Esophagus muscularis mucosa (tissue), 4 donors: ENCODE measurements at regions not wholly inside any gene's neighbourhood (a gene's known extent, or its start where the extent isn't known, plus 50 kb on each side); places are given as distances from the start of the nearest gene placed in this dataset.

Experiments
- DNase-seq: peaks from one replicate; pipeline ENCODE4 v3.0.0-alpha.2; 2017; ENCODE audit errors: extremely low spot score
- H3K27ac ChIP-seq, 4 donors: fragments of 200-600 bp; sonication (generic); replicated peaks in 1 of 4; 1 replicate in 3 of 4; 2 replicates in 1 of 4; pipeline ENCODE4 v1.5.1; 2016 to 2019; ENCODE audit warnings: mild to moderate bottlenecking in 1 of 4
- H3K27me3 ChIP-seq, 4 donors: fragments of 200-600 bp; sonication (generic); one replicate each; pipeline versions ENCODE4 v1.5.1 to v1.6.0; 2016 to 2019
- H3K36me3 ChIP-seq, 4 donors: fragments of 200-600 bp; sonication (generic); one replicate each; pipeline ENCODE4 v1.5.1; 2016 to 2019
- H3K4me1 ChIP-seq, 4 donors: fragments of 200-600 bp; sonication (generic); one replicate each; pipeline ENCODE4 v1.5.1; 2016 to 2019
- H3K4me3 ChIP-seq, 4 donors: fragments of 200-600 bp; sonication (generic); 1 replicate in 2 of 4; 2 replicates in 2 of 4; pipeline ENCODE4 v1.5.1; 2016 to 2019; ENCODE audit warnings: mild to moderate bottlenecking in 4 of 4, moderate library complexity in 1 of 4
- H3K9me3 ChIP-seq, 4 donors: fragments of 200-600 bp; sonication (generic); 1 replicate in 3 of 4; 2 replicates in 1 of 4; pipeline ENCODE4 v1.5.1; 2016 to 2019
- CTCF ChIP-seq, 3 experiments: fragments of 200-600 bp in 2 of 3; fragments of 450-650 bp in 1 of 3; sonication (generic) in 2 of 3; IDR thresholded peaks; one replicate each; pipeline ENCODE4 v1.5.1; 2017 to 2019; ENCODE audit warnings: antibody characterized with exemption in 3 of 3, mild to moderate bottlenecking in 2 of 3, moderate library complexity in 1 of 3
- EP300 ChIP-seq: sonication (generic); formaldehyde crosslinking; IDR thresholded peaks from one replicate; pipeline ENCODE4 v1.6.1; 2017; ENCODE audit warnings: antibody characterized with exemption
- POLR2A ChIP-seq: fragments of 450-650 bp; IDR thresholded peaks from one replicate; pipeline ENCODE4 v1.6.1; 2017; ENCODE audit warnings: antibody characterized with exemption, moderate library complexity, mild to moderate bottlenecking, low read depth
- POLR2AphosphoS5 ChIP-seq, 2 donors: sonication (generic); formaldehyde crosslinking; IDR thresholded peaks; one replicate each; pipeline ENCODE4 v1.6.1; 2017; ENCODE audit warnings: antibody characterized with exemption in 2 of 2
- WGBS: methylation state at CpG from one replicate; pipeline ENCODE4 v1.1.5; 2018; 5-methylcytosine and 5-hydroxymethylcytosine counted together
- intact Hi-C: fragments of 100-400 bp; cut with DNase I; formaldehyde crosslinking; loops from one replicate; pipeline ENCODE4 v1.15.1; 2023

GRCh38 chr12:67056329-67056728 lies 212.8 kb upstream of the CAND1 start:
- no peak overlapping the region for H3K4me3 ChIP-seq
- no peaks in the 10 kb centered on the region for H3K36me3 ChIP-seq
- TF ChIP-seq EP300, result no peak
- no peaks in the 10 kb centered on the region for H3K27me3 ChIP-seq
- no peak overlapping the region for H3K27ac ChIP-seq
- H3K4me1 ChIP-seq, result no peaks in the 10 kb centered on the region
- DNase-seq, result no peak
- intact Hi-C loops, result no loop called here
- H3K9me3 ChIP-seq, result no peaks in the 10 kb centered on the region

- DNase-seq, result no peak
- no peak for TF ChIP-seq POLR2A
- TF ChIP-seq POLR2AphosphoS5 (IDR thresholded peaks at IDR 0.05), result no peak
- no peak for TF ChIP-seq CTCF (IDR thresholded peaks at IDR 0.05)
- TF ChIP-seq EP300, result no peak
- no peaks in the 10 kb centered on the region for H3K9me3 ChIP-seq
- WGBS, result 86% methylated on average over 5 of the region's 5 CpGs
- H3K4me1 ChIP-seq, result no peaks in the 10 kb centered on the region
- intact Hi-C loops, result no loop called here
- H3K4me3 ChIP-seq, result no peak overlapping the region
- no peaks in the 10 kb centered on the region for H3K27me3 ChIP-seq
- no peaks in the 10 kb centered on the region for H3K36me3 ChIP-seq
- H3K27ac ChIP-seq, result no peak overlapping the region
Observed at GRCh38 chr12:67057072-67057471, 212.1 kb upstream of the CAND1 start.

- Histone ChIP-seq H3K27ac (no peak overlapping the region), H3K36me3 (no peaks in the 10 kb centered on the region), H3K4me3 (no peak overlapping the region), H3K4me1 (peaks cover 0 to 4% (median 2%) of the 10 kb centered on the region in 4 donors), H3K9me3 (no peaks in the 10 kb centered on the region), H3K27me3 (no peaks in the 10 kb centered on the region)
- TF ChIP-seq POLR2AphosphoS5 (IDR thresholded peaks at IDR 0.05), result no peak
- no peak for TF ChIP-seq CTCF (IDR thresholded peaks at IDR 0.05)
- no peak for TF ChIP-seq POLR2A
- no peak for TF ChIP-seq EP300
- WGBS, result 84% methylated on average over 2 of the region's 2 CpGs
- intact Hi-C loops, result no loop called here
- DNase-seq, result no peak
Observed at GRCh38 chr12:67062193-67062592, 207.0 kb upstream of the CAND1 start.

GRCh38 chr12:67067453-67068203 lies 201.5 kb upstream of the CAND1 start:
- no peak for DNase-seq
- Histone ChIP-seq H3K4me3 (peak overlapping the region; percentile 76 to 87 (median 76)), H3K4me1 (peaks cover 5 to 35% (median 29%) of the 10 kb centered on the region in 4 donors), H3K27ac (peak overlapping the region; percentile 86 to 95 (median 90)), H3K36me3 (no peaks in the 10 kb centered on the region), H3K27me3 (peaks cover 0 to 16% (median 0%) of the 10 kb centered on the region in 4 donors), H3K9me3 (no peaks in the 10 kb centered on the region)
- no peak for TF ChIP-seq POLR2AphosphoS5 (IDR thresholded peaks at IDR 0.05)
- TF ChIP-seq POLR2A, result no peak
- no peak for TF ChIP-seq CTCF (IDR thresholded peaks at IDR 0.05)
- no peak for TF ChIP-seq EP300
- intact Hi-C loops, result loop anchor here (5.0 kb wide), 1 partner anchor 170 kb away; no protein-coding TSS in a partner anchor
- 36% methylated on average over 12 of the region's 12 CpGs for WGBS

- no peak for DNase-seq
Observed at GRCh38 chr12:67068204-67068731, 200.9 kb upstream of the CAND1 start.

More at GRCh38 chr12:67068204-67068731, 200.9 kb upstream of the CAND1 start:
- peak overlapping the region; percentile 86 to 95 (median 90) for H3K27ac ChIP-seq
- H3K36me3 ChIP-seq, result no peaks in the 10 kb centered on the region
- H3K9me3 ChIP-seq, result no peaks in the 10 kb centered on the region
- intact Hi-C loops, result loop anchor here (5.0 kb wide), 1 partner anchor 171 kb away; no protein-coding TSS in a partner anchor
- peak overlapping the region; percentile 76 to 87 (median 76) for H3K4me3 ChIP-seq
- H3K27me3 ChIP-seq, result peaks cover 0 to 16% (median 0%) of the 10 kb centered on the region in 4 donors
- H3K4me1 ChIP-seq, result peaks cover 5 to 35% (median 29%) of the 10 kb centered on the region in 4 donors
- 4% methylated on average over 20 of the region's 20 CpGs for WGBS
- TF ChIP-seq POLR2A (no peak), EP300 (no peak), CTCF (IDR thresholded peaks at IDR 0.05) (peak in 1 of 3 experiments; percentile 8), POLR2AphosphoS5 (IDR thresholded peaks at IDR 0.05) (no peak)
